ENCODE measurements at regions not wholly inside any gene's neighbourhood (a gene's known extent, or its start where the extent isn't known, plus 50 kb on each side); places are given as distances from the start of the nearest gene placed in this dataset.

DNA sequence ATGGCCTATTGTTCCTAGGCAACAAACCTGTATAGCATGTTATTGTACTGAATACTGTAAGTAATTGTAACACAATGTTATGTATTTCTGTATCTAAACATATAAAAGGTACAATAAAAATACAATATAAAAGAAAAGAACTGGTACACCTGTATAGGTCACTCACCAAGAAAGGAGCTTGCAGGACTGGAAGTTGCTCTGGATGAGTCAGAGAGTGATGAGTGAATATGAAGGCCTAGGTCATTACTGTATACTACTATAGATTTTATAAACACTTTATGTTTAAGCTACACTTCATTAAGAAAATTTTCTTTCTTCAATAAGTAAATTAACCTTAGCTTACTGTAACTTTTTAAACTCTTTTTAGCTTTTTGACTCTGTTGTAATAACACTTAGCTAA, 559.9 kb downstream of the PLPP3 start:
- no peak for DNase-seq

DNA sequence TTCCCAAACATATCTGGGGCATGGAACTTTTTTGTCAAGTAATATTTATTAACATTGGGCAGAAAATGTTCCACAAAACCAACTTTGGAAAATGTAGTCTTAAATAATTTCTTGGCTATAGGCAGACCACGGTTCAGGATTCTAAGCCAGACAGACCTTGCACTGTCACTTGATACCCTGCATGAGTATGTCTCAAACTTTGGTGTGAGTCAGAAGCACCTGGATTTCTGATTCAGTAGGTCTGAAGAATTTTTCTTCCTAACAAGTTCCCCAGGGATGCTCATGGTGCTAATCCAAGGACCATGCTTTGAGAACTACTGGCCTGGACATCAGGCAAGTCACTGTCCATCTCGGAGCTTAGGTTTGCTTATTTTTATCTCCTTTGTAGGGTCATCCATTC, 562.0 kb downstream of the PLPP3 start:
- DNase-seq: no peak

- no peak for DNase-seq
These were observed 575.5 kb downstream of the PLPP3 start for GRCh38 chr1:56003846-56004245.

DNA sequence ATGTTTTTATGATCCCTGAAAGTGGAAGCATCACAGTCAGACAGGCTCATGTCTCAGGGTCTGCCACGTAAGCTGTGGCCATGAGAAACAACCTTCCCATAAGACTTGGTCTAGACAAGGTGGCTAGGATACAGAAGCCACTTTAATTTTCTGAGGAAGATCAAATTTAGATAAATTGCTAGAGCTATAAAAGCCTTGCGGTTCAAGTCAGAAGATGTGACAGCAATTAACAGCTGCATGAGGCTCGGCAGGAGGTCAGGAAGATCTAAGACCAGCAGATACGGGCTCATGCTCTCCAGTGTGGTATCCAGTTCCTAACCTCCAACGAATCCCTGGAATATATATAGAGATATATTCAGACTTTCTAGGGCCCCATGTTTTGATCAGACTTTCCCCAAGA, 577.1 kb downstream of the PLPP3 start:
- DNase-seq: no peak

DNA sequence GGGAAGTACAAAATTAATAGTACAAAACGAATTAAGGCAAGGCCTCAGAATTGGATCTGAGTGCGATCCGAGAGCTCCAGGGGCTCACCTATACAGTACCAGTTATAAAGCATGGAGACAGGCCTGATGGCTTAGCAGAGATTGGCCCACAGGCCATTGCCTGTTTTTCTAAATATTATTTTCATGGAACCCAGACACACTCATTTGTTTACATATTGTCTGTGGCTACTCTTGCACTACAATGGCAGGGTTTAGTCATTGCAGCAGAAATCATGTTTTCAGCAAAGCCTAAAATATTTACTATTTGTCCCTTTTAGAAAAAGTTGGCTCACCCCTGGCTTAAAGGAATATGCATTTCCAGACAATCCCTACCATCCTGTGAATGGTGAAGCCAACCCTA, 578.9 kb downstream of the PLPP3 start:
- no peak for DNase-seq

DNA sequence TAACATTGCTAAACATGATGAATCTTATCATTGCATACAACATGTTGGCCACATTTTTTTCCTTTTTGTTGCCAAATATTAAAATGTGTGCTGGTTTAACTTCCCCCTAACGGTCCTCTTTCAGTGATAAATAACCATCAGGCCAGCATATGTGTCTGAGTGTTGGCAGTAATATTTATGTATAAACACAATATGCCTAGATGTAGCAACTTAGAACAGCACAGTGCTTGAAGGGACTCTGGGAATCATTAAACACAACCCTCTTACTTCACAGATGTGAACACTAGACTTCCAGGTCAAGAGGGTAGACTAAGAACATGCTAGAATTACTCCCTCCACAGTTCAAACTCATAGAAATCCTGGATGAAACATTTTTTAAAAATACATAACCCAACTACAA, 581.8 kb downstream of the PLPP3 start:
- DNase-seq: no peak

DNA sequence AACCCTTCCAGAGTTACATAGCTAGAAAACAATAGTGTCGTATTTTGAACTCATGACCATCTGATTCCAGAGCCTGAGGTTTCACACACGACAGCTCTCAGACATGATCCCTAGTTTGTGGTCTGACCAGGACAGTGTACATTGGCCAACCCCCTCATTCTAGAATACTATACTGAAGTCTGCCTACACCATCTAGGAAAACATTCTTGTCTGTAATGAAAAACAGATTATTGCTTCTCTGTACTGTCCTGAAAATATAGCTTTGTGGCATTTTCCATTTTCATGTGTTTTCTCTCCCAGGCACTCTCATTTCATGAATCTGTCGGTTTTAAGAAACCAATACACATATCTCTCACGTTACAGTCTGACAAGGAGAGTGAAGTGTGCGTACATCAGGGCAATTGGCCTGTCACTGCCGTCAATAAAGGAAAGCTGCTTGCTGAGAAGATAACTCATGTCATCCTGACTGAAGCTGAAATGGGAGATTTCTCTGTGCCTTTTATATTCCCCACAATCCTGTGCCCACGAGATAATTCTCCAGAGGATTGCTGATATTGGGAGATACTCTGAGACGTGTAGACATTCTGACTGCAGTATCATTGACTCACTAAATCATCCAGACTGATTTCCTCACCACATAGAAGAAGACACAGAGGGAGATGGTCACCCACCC, 585.6 kb downstream of the PLPP3 start:
- DNase-seq: no peak

DNA sequence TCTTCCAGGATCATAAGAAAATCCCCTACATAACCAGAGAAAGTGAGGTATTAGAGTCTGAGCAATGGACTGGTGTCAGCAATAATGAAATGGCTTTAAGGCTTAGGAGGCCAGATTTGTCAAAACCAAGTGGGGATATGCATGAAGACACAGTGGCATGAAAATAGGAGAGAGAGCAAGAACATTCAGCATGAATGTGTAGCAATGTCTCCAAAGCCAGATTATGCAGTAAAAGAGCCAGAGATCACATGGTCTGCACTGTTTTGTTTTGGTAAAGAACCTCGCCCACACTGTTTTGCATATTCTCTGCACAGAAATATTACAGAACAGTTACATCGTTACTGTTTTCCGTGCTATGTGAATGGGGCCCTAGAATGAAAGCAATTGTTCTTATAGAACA, 589.4 kb downstream of the PLPP3 start:
- no peak for DNase-seq

GRCh38 chr1:55988963-55989452, 590.4 kb downstream of the PLPP3 start:
- DNase-seq: no peak

- DNase-seq: no peak
These were observed 591.7 kb downstream of the PLPP3 start for GRCh38 chr1:55987491-55988249.

GRCh38 chr1:55986003-55986402, 593.4 kb downstream of the PLPP3 start:
- no peak for DNase-seq

DNA sequence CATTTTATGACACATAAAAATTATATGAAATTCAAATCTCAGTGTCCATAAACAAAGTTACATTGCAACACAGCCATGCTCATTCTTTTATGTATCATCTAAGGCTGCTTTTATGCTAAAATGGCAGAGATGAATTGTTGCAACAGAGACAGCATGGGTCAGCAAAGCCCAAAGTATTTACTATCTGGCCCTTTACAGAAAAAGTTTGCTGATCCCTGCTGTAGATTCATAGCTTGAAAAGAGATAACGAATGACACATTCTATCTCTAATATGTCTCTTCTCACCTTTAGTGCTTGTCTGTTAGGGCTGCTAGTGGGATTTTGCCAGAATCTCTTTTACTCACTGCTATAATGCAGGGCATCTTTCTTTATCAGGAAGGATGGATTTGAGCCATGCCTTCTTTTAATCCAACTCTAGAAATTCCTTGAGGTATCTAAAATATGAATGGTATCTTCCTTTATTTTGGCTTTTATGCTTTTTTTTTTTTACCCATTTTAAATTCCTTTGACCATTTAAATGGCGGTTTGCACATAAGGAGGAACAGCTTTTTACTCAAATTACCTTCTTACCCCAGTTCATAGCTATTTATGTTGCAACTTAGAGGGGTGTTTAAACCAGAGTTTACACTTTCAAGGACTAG, 598.2 kb downstream of the PLPP3 start:
- DNase-seq: no peak

DNA sequence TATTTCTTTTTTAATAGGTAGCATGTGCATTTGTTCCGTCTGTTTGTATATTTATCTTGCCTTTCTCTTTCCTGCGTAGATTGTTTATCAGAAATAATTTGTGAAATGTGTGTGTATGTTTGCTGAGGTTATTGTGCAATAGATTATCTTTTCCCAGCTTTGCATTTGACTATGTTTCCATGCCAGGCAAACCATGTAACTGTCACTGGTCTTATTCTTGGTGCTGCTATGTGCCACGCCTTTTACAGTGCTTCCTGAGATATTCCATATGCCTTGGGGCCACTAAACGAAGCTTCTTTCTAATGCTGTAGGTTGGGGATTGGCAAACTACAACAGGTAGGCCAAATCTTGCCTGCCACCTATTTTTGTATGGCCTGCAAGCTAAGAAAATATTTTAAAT, 598.8 kb downstream of the PLPP3 start:
- DNase-seq: no peak

DNA sequence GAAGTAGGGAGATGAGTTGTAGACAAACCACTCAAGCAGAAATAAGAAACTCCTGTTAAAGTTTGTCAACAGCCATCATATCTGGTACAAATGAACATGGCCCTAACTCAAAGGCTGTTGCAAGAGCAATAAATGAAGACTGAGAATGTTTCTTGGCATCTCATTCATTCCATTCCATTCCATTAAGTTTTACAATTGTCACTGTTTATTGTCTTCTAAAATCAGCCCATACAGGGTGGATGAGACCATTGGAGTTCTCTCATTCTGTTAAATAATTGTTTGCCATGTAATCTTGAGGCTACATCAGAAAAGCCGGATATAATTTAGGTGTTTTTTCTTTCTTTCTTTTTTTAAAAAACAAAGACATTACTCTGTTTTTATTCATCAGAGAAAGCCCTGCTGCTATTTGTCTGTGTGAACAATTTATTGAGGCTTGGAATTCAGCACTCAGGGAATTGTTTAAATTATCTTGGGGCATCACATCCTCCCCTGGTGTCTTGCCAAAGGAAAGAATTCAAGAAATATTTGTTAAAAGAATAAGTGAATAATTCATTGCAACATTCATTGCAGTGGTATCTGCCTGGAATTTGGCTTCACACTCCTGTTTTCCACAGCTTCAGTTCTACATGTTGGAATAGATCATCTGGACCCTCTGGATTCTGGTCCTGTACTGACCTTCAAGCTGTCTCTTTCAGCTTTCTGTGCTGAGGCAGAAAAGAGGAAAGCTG, 604.5 kb downstream of the PLPP3 start:
- no peak for DNase-seq

DNA sequence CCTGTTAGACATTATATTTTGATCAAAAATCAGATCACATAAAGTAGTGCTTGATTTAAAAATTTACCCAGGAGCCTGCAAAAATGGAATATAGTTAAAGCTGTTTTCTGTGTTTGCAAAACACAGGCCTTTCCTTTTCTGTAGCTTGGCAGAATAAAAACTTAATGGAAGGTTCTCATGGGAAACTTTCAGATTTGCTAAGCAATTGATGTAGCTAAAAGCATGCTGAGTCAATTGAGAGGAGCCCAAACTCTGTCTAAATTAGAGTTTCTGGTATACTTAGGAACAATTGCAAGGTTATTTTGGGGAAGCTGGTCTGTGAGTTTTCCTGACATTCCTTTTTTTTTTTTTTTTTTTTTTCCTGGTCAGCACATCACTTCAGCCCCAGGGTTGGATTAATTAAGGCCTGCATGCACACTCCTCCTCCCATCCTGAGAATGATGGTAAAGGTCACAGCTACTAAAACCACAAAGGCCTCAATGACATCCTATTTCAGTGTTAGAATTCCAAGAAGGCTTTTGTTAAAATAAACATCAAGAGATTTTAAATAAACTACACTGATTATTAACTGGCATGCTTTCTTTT, 608.7 kb downstream of the PLPP3 start:
- DNase-seq: no peak

GRCh38 chr1:55969322-55969721, 610.0 kb downstream of the PLPP3 start:
- no peak for DNase-seq

DNA sequence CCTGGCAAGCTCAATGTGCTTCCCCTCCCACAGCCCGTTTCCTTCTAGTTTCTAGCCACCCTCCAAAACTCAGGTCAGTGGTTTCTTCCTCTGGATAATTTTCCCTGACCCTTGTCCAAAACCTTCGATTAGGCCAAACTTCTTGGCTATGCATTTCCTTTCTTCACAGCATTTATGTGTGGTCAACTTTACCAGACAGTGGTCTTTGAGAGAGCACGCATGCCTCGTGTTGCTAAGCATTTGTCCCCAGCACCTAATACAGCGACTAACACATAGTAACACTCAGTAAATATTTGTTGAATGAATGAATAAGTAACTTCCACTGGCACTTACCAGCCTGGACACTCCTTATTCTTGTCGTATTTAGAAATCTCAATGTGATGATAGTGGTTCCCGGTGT, 610.7 kb downstream of the PLPP3 start:
- no peak for DNase-seq

DNA sequence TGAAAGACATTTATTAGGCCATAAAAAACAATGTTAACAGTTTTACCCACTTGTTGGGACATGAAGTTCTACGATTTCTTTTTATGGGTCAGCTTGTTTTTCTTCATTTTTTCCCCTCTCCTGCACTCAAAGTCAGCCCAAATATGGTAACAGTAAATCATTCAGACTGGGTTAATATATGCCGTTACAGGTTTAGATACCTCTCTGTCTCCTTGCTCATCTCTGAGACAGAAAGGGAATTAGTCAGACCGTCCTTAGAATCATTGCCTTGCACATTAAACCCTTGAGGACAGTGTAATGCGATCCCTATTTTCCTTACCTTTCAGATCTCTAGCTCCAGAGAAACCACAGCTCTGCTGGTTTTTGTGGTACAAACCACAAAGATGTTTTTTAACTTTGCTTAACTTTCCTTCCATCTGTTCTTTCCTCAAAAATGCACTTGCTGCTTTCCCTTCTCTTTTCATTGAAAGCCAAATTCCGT, 613.3 kb downstream of the PLPP3 start:
- DNase-seq: no peak

- DNase-seq: no peak
These were observed 616.9 kb downstream of the PLPP3 start for GRCh38 chr1:55962472-55962871.

DNA sequence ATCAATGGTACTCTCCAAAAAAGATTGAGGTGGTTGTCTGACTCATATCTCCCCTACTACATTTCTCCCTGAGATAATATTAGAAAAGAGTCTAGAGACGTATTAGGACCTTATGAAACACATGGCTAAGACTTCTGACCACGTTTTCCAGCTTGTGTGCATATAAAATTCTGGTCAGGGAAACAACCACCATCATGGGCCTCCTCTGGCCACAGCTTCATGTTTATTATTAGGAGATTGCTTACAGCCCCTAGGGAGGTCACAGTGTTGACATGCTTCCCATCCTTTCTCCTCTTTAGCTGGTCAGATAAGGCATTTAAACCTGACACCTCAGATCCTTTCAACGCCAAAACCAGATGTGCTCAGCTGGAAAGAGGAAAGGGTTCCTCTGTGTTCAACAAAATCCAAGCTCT, 620.2 kb downstream of the PLPP3 start:
- DNase-seq: no peak

GRCh38 chr1:55958498-55958897, 620.9 kb downstream of the PLPP3 start:
- no peak for DNase-seq

- DNase-seq: no peak
These were observed 622.1 kb downstream of the PLPP3 start for GRCh38 chr1:55957276-55957675.
